ENCODE measurements at regions not wholly inside any gene's neighbourhood (a gene's known extent, or its start where the extent isn't known, plus 50 kb on each side); places are given as distances from the start of the nearest gene placed in this dataset.

DNA sequence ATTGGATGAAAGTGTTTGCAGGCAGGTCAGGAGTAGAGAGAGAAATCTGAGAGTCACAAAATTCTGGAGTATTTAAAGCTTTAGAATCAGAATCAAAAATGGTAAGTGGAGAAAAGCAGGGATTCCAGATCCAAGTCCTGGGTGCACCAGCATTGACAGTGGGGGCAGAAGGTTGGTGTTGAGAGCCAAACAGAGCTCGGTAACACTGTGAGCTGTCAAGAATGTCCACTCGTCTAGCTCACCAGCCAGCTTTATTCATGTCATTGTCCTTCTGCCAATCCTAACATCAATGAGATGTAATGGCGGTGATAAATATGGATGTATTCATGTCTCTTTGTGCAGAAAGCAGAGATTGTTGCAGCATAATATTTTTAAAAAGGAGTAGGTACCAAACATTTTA, 128.8 kb downstream of the KLF6 start:
- no TSS peak for BruUV-seq (replicated peaks)
- H2AFZ ChIP-seq (ENCODE audit: low read depth, low read length), result no peak overlapping the region
- dilution Hi-C loops (cut with MboI; ENCODE audit: extremely low pct_ligation_motif_present, low sequenced_read_pairs), result no loop called here
- H3K79me2 ChIP-seq (ENCODE audit: control insufficient read depth, insufficient read depth, low read length), result no peaks in the 10 kb centered on the region
- no peaks in the 10 kb centered on the region for H3K9me1 ChIP-seq (replicated peaks; ENCODE audit: control insufficient read depth, extremely low read depth, insufficient read depth, low read length)
- H4K20me1 ChIP-seq (replicated peaks; ENCODE audit: control insufficient read depth, extremely low read depth, insufficient read depth, low read length), result no peaks in the 10 kb centered on the region
- H3K27ac ChIP-seq (ENCODE audit: insufficient read depth, low read depth, low read length), result no peak overlapping the region
- DNase-seq (ENCODE audit: low read depth, low spot score) (no peak), FAIRE-seq (no peak)
- H3K27me3 ChIP-seq (ENCODE audit: control insufficient read depth in 2 of 2, insufficient read depth in 2 of 2, low read length in 2 of 2), result peaks cover 0 to 1% of the 10 kb centered on the region in 2 experiments
- ChIA-PET POLR2A (no interaction called here), CTCF (interaction anchor here (0.8 to 1.2 kb wide), 2 partner anchors 9 to 10 kb away, joined by 3 read pairs; no protein-coding TSS in a partner anchor)
- peaks cover 4% of the 10 kb centered on the region for H3K4me1 ChIP-seq (ENCODE audit: control insufficient read depth, extremely low read depth, insufficient read depth, low read length)
- H3K9ac ChIP-seq (replicated peaks; ENCODE audit: extremely low read depth, insufficient read depth, low read length), result no peak overlapping the region
- no peak overlapping the region for H3K4me3 ChIP-seq (replicated peaks in 1 of 3; ENCODE audit: insufficient read depth in 1 of 3, low read depth in 1 of 3, low read length in 3 of 3)
- no peak for TF ChIP-seq FOS (IDR thresholded peaks at IDR 0.05; ENCODE audit: borderline replicate concordance, insufficient read depth, low read length)
- TF ChIP-seq JUN (IDR thresholded peaks at IDR 0.05; ENCODE audit: borderline replicate concordance, insufficient read depth, insufficient read length, low read depth), result no peak
- no peak for TF ChIP-seq GATA2 (IDR thresholded peaks at IDR 0.05; ENCODE audit: insufficient read depth, insufficient read length, low read depth, low read length)
- intact Hi-C loops (cut with micrococcal nuclease), result no loop called here
- H3K4me2 ChIP-seq (ENCODE audit: insufficient read depth, low read length), result no peak overlapping the region
- no peaks in the 10 kb centered on the region for H3K9me3 ChIP-seq (replicated peaks; ENCODE audit: control insufficient read depth, insufficient read depth, low read length)
- H3K36me3 ChIP-seq (ENCODE audit: control insufficient read depth in 2 of 2, extremely low read depth in 1 of 2, insufficient read depth in 2 of 2, low read length in 2 of 2), result no peaks in the 10 kb centered on the region

DNA sequence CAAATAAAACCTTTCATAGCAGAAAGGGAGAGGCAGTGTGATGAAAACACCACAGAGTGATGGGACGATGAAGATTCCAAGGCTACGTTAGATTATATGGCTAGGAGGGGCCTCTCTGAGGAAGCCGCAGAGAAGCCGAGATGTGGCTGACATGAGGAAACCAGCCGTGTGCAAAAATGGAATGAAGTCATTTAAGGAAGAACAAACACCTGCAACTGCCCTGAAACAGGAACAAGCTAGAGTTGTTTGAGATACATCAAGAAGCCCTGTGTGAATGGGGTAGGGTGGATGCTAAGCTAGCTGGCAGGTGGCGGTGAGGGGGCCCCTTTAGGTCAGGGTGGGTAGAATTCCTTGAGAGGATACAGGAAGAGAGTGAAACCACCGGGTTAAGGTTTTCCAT, 129.5 kb downstream of the KLF6 start:
- Histone ChIP-seq H3K27me3 (ENCODE audit: control insufficient read depth in 2 of 2, insufficient read depth in 2 of 2, low read length in 2 of 2) (peaks cover 1% of the 10 kb centered on the region in 2 experiments), H3K4me1 (ENCODE audit: control insufficient read depth, extremely low read depth, insufficient read depth, low read length) (peaks cover 4% of the 10 kb centered on the region), H3K9me3 (replicated peaks; ENCODE audit: control insufficient read depth, insufficient read depth, low read length) (no peaks in the 10 kb centered on the region), H3K4me3 (replicated peaks in 1 of 3; ENCODE audit: insufficient read depth in 1 of 3, low read depth in 1 of 3, low read length in 3 of 3) (no peak overlapping the region), H3K9me1 (replicated peaks; ENCODE audit: control insufficient read depth, extremely low read depth, insufficient read depth, low read length) (no peaks in the 10 kb centered on the region), H3K36me3 (ENCODE audit: control insufficient read depth in 2 of 2, extremely low read depth in 1 of 2, insufficient read depth in 2 of 2, low read length in 2 of 2) (no peaks in the 10 kb centered on the region), H3K4me2 (ENCODE audit: insufficient read depth, low read length) (no peak overlapping the region), H3K27ac (ENCODE audit: insufficient read depth, low read depth, low read length) (no peak overlapping the region), H4K20me1 (replicated peaks; ENCODE audit: control insufficient read depth, extremely low read depth, insufficient read depth, low read length) (no peaks in the 10 kb centered on the region), H3K79me2 (ENCODE audit: control insufficient read depth, insufficient read depth, low read length) (no peaks in the 10 kb centered on the region), H2AFZ (ENCODE audit: low read depth, low read length) (no peak overlapping the region), H3K9ac (replicated peaks; ENCODE audit: extremely low read depth, insufficient read depth, low read length) (no peak overlapping the region)
- CTCF ChIA-PET, result interaction anchor here (0.8 kb wide), 1 partner anchor 11 kb away, joined by 3 read pairs; no protein-coding TSS in a partner anchor
- FAIRE-seq (no peak), DNase-seq (ENCODE audit: low read depth, low spot score) (no peak)
- dilution Hi-C loops (cut with MboI; ENCODE audit: extremely low pct_ligation_motif_present, low sequenced_read_pairs) (no loop called here), intact Hi-C loops (cut with micrococcal nuclease) (no loop called here)
- POLR2A ChIA-PET, result no interaction called here
- TF ChIP-seq, protein P1, sequence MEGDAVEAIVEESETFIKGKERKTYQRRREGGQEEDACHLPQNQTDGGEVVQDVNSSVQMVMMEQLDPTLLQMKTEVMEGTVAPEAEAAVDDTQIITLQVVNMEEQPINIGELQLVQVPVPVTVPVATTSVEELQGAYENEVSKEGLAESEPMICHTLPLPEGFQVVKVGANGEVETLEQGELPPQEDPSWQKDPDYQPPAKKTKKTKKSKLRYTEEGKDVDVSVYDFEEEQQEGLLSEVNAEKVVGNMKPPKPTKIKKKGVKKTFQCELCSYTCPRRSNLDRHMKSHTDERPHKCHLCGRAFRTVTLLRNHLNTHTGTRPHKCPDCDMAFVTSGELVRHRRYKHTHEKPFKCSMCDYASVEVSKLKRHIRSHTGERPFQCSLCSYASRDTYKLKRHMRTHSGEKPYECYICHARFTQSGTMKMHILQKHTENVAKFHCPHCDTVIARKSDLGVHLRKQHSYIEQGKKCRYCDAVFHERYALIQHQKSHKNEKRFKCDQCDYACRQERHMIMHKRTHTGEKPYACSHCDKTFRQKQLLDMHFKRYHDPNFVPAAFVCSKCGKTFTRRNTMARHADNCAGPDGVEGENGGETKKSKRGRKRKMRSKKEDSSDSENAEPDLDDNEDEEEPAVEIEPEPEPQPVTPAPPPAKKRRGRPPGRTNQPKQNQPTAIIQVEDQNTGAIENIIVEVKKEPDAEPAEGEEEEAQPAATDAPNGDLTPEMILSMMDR (IDR thresholded peaks at IDR 0.05; ENCODE audit: extremely low read depth in 1 of 2, insufficient read depth in 1 of 2, low read depth in 1 of 2, low read length in 2 of 2), result no peak
- no peak for TF ChIP-seq POLR2A (IDR thresholded peaks at IDR 0.05; ENCODE audit: low read depth, low read length)
- TF ChIP-seq, protein P2, sequence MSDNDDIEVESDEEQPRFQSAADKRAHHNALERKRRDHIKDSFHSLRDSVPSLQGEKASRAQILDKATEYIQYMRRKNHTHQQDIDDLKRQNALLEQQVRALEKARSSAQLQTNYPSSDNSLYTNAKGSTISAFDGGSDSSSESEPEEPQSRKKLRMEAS (IDR thresholded peaks at IDR 0.05; ENCODE audit: insufficient read depth, insufficient read length), result no peak
- TF ChIP-seq GATA2 (IDR thresholded peaks at IDR 0.05; ENCODE audit: insufficient read depth, insufficient read length, low read depth, low read length), result no peak
- no peak for TF ChIP-seq POLR2AphosphoS5 (IDR thresholded peaks at IDR 0.05; ENCODE audit: insufficient read depth, low read depth, low read length)
- no TSS peak for BruUV-seq (replicated peaks)
